Erythroblast (primary cell): ENCODE measurements at regions not wholly inside any gene's neighbourhood (a gene's known extent, or its start where the extent isn't known, plus 50 kb on each side); places are given as distances from the start of the nearest gene placed in this dataset.

Experiments
- GATA1 ChIP-seq: IDR thresholded peaks from 2 replicates; pipeline ENCODE4 v1.6.1; 2011; ENCODE audit warnings: low read depth, mild to moderate bottlenecking, control low read depth, low read length, moderate library complexity
- POLR2A ChIP-seq: IDR thresholded peaks from 2 replicates; pipeline ENCODE4 v1.6.1; 2011; ENCODE audit warnings: mild to moderate bottlenecking, low read length

DNA sequence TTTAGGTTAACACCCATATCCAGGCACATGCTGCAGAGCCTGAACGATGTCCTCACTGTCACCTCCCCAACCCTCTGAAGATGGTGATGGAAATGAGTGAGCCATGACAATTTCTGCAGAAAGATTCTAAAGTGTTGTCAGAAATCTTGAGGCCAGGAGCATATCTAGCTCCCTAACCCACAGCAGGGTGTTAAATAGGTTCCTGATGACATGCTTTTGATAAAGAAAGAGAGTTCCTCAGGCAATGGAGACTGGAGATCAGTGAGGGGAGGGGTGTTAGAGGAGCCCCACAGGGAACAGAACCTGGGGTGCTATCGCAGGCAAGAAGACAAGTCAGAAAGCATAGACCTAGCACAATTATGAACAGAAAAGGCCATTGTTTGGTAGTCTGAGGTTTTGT lies 95.7 kb downstream of the ENC1 start:
- no peak for TF ChIP-seq GATA1
- TF ChIP-seq POLR2A: no peak
